ENCODE measurements at regions not wholly inside any gene's neighbourhood (a gene's known extent, or its start where the extent isn't known, plus 50 kb on each side); places are given as distances from the start of the nearest gene placed in this dataset.

GRCh38 chr11:79493555-79494171, 52.8 kb upstream of the TENM4 start (continued):
- TF ChIP-seq CHD7 (IDR thresholded peaks at IDR 0.05; ENCODE audit: insufficient replicate concordance, low read length) (no peak), ZNF274 (IDR thresholded peaks at IDR 0.05; ENCODE audit: borderline replicate concordance, extremely low read depth, low read length) (no peak), SUZ12 (IDR thresholded peaks at IDR 0.05; ENCODE audit: low read length) (no peak), POU5F1 (IDR thresholded peaks at IDR 0.05; ENCODE audit: low read depth, low read length) (no peak), RXRA (IDR thresholded peaks at IDR 0.05; ENCODE audit: insufficient read depth, low read depth, low read length) (peak; percentile 81; the same call in 1 of the 2 replicates), SIX5 (IDR thresholded peaks at IDR 0.05; ENCODE audit: low read depth, low read length) (no peak), CBX8 (IDR thresholded peaks at IDR 0.05; ENCODE audit: borderline replicate concordance, low read depth, low read length) (no peak), POLR2AphosphoS5 (IDR thresholded peaks at IDR 0.05; ENCODE audit: low read depth, low read length) (no peak), RNF2 (IDR thresholded peaks at IDR 0.05; ENCODE audit: borderline replicate concordance, low read depth, low read length, missing control alignments, poor library complexity, severe bottlenecking) (no peak), GABPA (IDR thresholded peaks at IDR 0.05; ENCODE audit: borderline replicate concordance, insufficient read depth, low read length) (no peak), SP1 (IDR thresholded peaks at IDR 0.05; ENCODE audit: low read depth, low read length) (no peak)

All from H1 (cell line).